Sigmoid colon (tissue), 4 donors: ENCODE measurements at regions not wholly inside any gene's neighbourhood (a gene's known extent, or its start where the extent isn't known, plus 50 kb on each side); places are given as distances from the start of the nearest gene placed in this dataset.

Experiments
- EP300 ChIP-seq, 4 donors: sonication (generic); formaldehyde crosslinking; IDR thresholded peaks; one replicate each; pipeline ENCODE4 v1.6.1; 2017; ENCODE audit warnings: antibody characterized with exemption in 4 of 4
- POLR2A ChIP-seq, 2 donors: fragments of 450-650 bp; IDR thresholded peaks; one replicate each; pipeline ENCODE4 v1.6.1; 2016; ENCODE audit warnings: antibody characterized with exemption in 2 of 2, mild to moderate bottlenecking in 2 of 2, moderate library complexity in 2 of 2
- TF ChIP-seq, protein P1 (sequence below), 4 experiments: fragments of 450-650 bp in 3 of 4; fragments of 200-600 bp in 1 of 4; IDR thresholded peaks; one replicate each; pipeline ENCODE4 v1.5.1; 2016 to 2019; ENCODE audit warnings: antibody characterized with exemption in 4 of 4, mild to moderate bottlenecking in 3 of 4, moderate library complexity in 2 of 4

DNA sequence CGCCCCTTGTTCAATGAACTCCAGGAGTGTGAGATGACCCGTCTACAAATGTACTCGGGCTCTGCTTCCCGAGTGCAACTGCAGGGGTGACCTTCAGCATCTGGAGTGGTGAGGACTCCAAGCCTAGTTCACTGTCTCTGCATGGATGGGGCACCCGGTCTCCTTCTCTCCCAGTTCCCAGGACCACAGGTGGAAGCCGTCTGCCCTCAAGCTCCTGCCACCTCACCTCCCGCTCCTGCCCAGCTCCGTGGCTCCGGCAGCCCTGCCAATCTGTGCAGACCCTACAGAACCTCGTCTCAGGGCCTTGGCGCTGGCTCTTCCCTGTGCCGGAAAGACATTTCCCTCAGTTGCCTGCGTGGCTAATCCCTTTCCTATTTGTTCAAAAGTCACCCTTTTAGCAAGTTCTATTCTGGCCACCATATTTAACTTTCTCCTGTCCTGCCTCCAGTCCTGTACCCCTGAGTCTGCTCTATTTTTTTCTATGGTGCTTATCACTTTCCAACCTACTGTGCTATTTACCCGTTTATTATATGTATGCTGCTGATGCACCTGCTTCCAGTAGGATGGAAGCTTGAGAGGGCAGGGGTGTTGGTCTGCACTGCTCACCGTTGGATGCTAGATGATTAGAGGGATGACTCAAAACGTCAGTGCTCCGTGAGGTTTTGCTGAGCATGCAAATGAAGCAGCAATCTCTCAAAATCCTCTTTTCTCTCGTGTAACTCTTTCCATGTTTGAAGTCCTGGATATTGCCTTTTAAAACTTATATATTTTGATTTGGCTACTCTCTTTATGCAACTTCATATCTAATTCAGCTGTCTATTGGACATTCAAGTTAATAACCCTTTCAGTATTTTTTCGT, 641.4 kb downstream of the ACTR3B start:
- no peak for TF ChIP-seq POLR2A (IDR thresholded peaks at IDR 0.05)
- TF ChIP-seq, protein P1, sequence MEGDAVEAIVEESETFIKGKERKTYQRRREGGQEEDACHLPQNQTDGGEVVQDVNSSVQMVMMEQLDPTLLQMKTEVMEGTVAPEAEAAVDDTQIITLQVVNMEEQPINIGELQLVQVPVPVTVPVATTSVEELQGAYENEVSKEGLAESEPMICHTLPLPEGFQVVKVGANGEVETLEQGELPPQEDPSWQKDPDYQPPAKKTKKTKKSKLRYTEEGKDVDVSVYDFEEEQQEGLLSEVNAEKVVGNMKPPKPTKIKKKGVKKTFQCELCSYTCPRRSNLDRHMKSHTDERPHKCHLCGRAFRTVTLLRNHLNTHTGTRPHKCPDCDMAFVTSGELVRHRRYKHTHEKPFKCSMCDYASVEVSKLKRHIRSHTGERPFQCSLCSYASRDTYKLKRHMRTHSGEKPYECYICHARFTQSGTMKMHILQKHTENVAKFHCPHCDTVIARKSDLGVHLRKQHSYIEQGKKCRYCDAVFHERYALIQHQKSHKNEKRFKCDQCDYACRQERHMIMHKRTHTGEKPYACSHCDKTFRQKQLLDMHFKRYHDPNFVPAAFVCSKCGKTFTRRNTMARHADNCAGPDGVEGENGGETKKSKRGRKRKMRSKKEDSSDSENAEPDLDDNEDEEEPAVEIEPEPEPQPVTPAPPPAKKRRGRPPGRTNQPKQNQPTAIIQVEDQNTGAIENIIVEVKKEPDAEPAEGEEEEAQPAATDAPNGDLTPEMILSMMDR (IDR thresholded peaks at IDR 0.05) = no peak
- no peak for TF ChIP-seq EP300 (IDR thresholded peaks at IDR 0.05)
